OCI-LY7 (cell line): ENCODE measurements at regions not wholly inside any gene's neighbourhood (a gene's known extent, or its start where the extent isn't known, plus 50 kb on each side); places are given as distances from the start of the nearest gene placed in this dataset.

Experiments
- CTCF ChIP-seq: fragments of 200-600 bp; sonication (generic); conservative IDR thresholded peaks from 2 replicates; pipeline ENCODE4 v1.5.1; 2014; ENCODE audit warnings: mild to moderate bottlenecking, antibody characterized with exemption, low read length, moderate library complexity, mixed read lengths
- EZH2phosphoT487 ChIP-seq: fragments of 200-600 bp; sonication (generic); IDR thresholded peaks from 2 replicates; pipeline ENCODE4 v1.6.1; 2018; ENCODE audit warnings: low read depth, borderline replicate concordance, mild to moderate bottlenecking, mixed run types, antibody characterized with exemption, low read length, moderate library complexity, mixed read lengths

DNA sequence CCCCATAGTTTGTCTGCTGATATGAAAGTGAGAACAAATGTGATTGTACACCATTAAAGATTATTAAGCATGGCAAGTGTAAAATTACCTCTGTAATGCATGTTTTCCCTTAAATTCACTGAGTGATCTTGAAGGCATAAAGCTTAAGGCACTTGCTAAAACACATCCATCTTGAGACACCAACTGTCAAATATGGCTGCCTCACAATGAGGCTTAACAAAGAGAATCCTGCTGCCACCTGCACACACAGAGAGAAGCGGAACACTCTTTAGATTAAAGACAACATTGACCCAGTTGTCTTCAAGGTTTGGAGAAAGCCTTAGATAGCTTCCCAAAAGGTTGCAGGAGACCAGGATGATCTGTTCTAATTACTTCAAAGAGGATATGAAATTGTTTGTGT lies 803.6 kb upstream of the GYPC start:
- no peak for TF ChIP-seq CTCF
- no peak for TF ChIP-seq EZH2phosphoT487
